CD4-positive, alpha-beta memory T cell (primary cell): ENCODE measurements at regions not wholly inside any gene's neighbourhood (a gene's known extent, or its start where the extent isn't known, plus 50 kb on each side); places are given as distances from the start of the nearest gene placed in this dataset.
A peak's percentile ranks its signal among the peaks of the same experiment; 100 is the strongest.

Experiments used
- CTCF ChIA-PET: fragments of 350-600 bp; sonication (Branson Sonifier 250); formaldehyde crosslinking; loops from one replicate; lab custom pipeline; 2021; ENCODE audit warnings: inconsistent platforms; ENCODE audit not compliant: partially characterized antibody; lab: Charles Lee
- POLR2A ChIA-PET: fragments of 350-600 bp; sonication (Branson Sonifier 250); formaldehyde crosslinking; loops from one replicate; lab custom pipeline; 2021; ENCODE audit not compliant: partially characterized antibody; lab: Charles Lee
- DNase-seq, 5 donors: peaks; one replicate each; pipeline versions ENCODE4 v3.0.0 to v3.0.0-alpha.2; 2020 to 2022; ENCODE audit warnings: mixed read lengths in 1 of 5
- H3K27ac ChIP-seq: one replicate; pipeline ENCODE4 v1.7.0; 2013; ENCODE audit warnings: low read depth, low read length
- H3K27me3 ChIP-seq: 2 replicates; pipeline ENCODE4 v1.7.0; 2013; ENCODE audit warnings: mild to moderate bottlenecking, low read length, moderate library complexity; ENCODE audit not compliant: insufficient read depth
- H3K36me3 ChIP-seq: 2 replicates; pipeline ENCODE4 v1.7.0; 2013; ENCODE audit warnings: mild to moderate bottlenecking, low read length, moderate library complexity; ENCODE audit not compliant: insufficient read depth
- H3K4me1 ChIP-seq: 2 replicates; pipeline ENCODE4 v1.7.0; 2013; ENCODE audit warnings: mild to moderate bottlenecking, low read length, moderate library complexity; ENCODE audit not compliant: insufficient read depth
- H3K4me3 ChIP-seq, 2 donors: one replicate each; pipeline ENCODE4 v1.7.0; 2013; ENCODE audit warnings: low read length in 2 of 2, mild to moderate bottlenecking in 1 of 2
- H3K9me3 ChIP-seq, 2 donors: one replicate each; pipeline ENCODE4 v1.7.0; 2013; ENCODE audit warnings: low read length in 2 of 2, control low read depth in 1 of 2; ENCODE audit not compliant: control insufficient read depth in 1 of 2
- H3K27ac Mint-ChIP-seq, 7 donors: one replicate each; pipeline ENCODE4 v1.8.0; 2020 to 2021; ENCODE audit warnings: mixed read lengths in 7 of 7, mild to moderate bottlenecking in 6 of 7, inconsistent platforms in 3 of 7, moderate library complexity in 3 of 7
- H3K27me3 Mint-ChIP-seq, 2 donors: one replicate each; pipeline ENCODE4 v1.8.0; 2020 to 2021; ENCODE audit warnings: mixed read lengths in 2 of 2
- H3K36me3 Mint-ChIP-seq, 2 donors: one replicate each; pipeline ENCODE4 v1.8.0; 2020 to 2021; ENCODE audit warnings: mixed read lengths in 2 of 2, inconsistent platforms in 1 of 2, mild to moderate bottlenecking in 1 of 2
- H3K4me1 Mint-ChIP-seq, 4 donors: one replicate each; pipeline ENCODE4 v1.8.0; 2020 to 2021; ENCODE audit warnings: mixed read lengths in 4 of 4, mild to moderate bottlenecking in 1 of 4
- H3K4me3 Mint-ChIP-seq, 8 donors: one replicate each; pipeline ENCODE4 v1.8.0; 2020 to 2021; ENCODE audit warnings: mixed read lengths in 8 of 8, mild to moderate bottlenecking in 7 of 8, moderate library complexity in 6 of 8, inconsistent platforms in 3 of 8
- H3K9me3 Mint-ChIP-seq, 8 donors: one replicate each; pipeline ENCODE4 v1.8.0; 2020 to 2021; ENCODE audit warnings: mixed read lengths in 8 of 8, mild to moderate bottlenecking in 5 of 8, inconsistent platforms in 3 of 8, moderate library complexity in 1 of 8
- intact Hi-C: fragments of 100-400 bp; cut with micrococcal nuclease; formaldehyde crosslinking; loops from one replicate; pipeline ENCODE4 v1.15.1; 2023

- Mint-ChIP-seq H3K9me3 (peaks cover 0 to 9% (median 1%) of the 10 kb centered on the region in 8 donors), H3K27ac (no peak overlapping the region), H3K4me1 (no peaks in the 10 kb centered on the region), H3K4me3 (no peak overlapping the region), H3K27me3 (no peaks in the 10 kb centered on the region), H3K36me3 (no peaks in the 10 kb centered on the region)
- no peak overlapping the region for H3K4me3 ChIP-seq
- no peaks in the 10 kb centered on the region for H3K4me1 ChIP-seq
- H3K27ac ChIP-seq, result no peak overlapping the region
- H3K27me3 ChIP-seq, result no peaks in the 10 kb centered on the region
- ChIA-PET POLR2A (no interaction called here), CTCF (no interaction called here)
- intact Hi-C loops, result no loop called here
- no peaks in the 10 kb centered on the region for H3K9me3 ChIP-seq
- DNase-seq, result no peak
- no peaks in the 10 kb centered on the region for H3K36me3 ChIP-seq
Measured at GRCh38 chr2:14826518-14826917, 194.0 kb downstream of the LRATD1 start.

DNA sequence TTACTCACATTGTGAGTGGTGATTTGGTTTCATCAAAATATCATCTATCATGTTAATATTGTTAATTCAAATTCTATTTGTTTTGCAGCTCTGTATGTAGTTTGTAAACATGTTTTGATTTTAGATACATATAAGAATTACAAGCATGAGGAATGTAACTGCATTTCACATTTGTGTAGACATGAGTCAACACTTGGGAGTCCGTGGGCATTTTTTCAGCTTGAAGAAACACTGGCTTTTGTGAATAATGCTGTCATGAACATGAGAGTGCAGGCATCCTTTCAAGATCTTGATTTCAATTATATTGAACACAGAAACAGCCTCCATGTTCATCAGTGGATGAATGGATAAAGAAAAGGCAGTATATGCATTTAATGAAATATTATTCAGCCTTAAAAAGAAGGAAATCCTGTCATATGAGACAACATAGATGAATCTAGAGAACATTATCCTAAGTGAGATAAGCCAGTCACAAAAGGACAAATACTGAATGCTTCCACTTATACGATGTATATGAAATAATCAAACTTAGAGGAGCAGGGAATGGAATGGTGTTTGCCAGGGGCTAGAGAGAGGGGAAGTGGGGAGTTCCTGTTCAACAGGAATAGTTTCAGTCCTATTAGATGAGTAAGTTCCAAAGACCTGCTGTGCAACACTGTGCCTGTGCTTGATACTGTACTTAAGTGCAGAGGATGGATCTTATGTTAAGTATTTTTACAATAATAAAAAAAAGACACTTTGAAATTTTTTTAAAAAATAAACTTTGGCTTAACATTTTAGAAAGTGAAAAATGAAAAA, 194.9 kb downstream of the LRATD1 start:
- H3K27me3 Mint-ChIP-seq, result no peaks in the 10 kb centered on the region
- ChIA-PET POLR2A (no interaction called here), CTCF (no interaction called here)
- H3K27ac ChIP-seq, result no peak overlapping the region
- H3K27me3 ChIP-seq, result no peaks in the 10 kb centered on the region
- H3K4me1 ChIP-seq, result no peaks in the 10 kb centered on the region
- H3K4me3 Mint-ChIP-seq, result no peak overlapping the region
- peaks cover 0 to 9% (median under 1%) of the 10 kb centered on the region in 8 donors for H3K9me3 Mint-ChIP-seq
- no peak overlapping the region for H3K27ac Mint-ChIP-seq
- no peak overlapping the region for H3K4me3 ChIP-seq
- no peak for DNase-seq
- no peaks in the 10 kb centered on the region for H3K4me1 Mint-ChIP-seq
- intact Hi-C loops, result no loop called here
- no peaks in the 10 kb centered on the region for H3K9me3 ChIP-seq
- no peaks in the 10 kb centered on the region for H3K36me3 Mint-ChIP-seq
- H3K36me3 ChIP-seq, result no peaks in the 10 kb centered on the region

GRCh38 chr2:14828223-14828622, 195.7 kb downstream of the LRATD1 start:
- Mint-ChIP-seq H3K4me1 (no peaks in the 10 kb centered on the region), H3K4me3 (no peak overlapping the region), H3K27ac (peak overlapping the region in 1 of 7 donors; percentile 65), H3K9me3 (peaks cover 0 to 9% (median 0%) of the 10 kb centered on the region in 8 donors), H3K36me3 (no peaks in the 10 kb centered on the region), H3K27me3 (no peaks in the 10 kb centered on the region)
- no peak for DNase-seq
- Histone ChIP-seq H3K27me3 (no peaks in the 10 kb centered on the region), H3K9me3 (no peaks in the 10 kb centered on the region), H3K27ac (no peak overlapping the region), H3K4me3 (no peak overlapping the region), H3K36me3 (no peaks in the 10 kb centered on the region), H3K4me1 (no peaks in the 10 kb centered on the region)
- intact Hi-C loops, result no loop called here
- POLR2A ChIA-PET, result no interaction called here
- CTCF ChIA-PET, result no interaction called here

DNA sequence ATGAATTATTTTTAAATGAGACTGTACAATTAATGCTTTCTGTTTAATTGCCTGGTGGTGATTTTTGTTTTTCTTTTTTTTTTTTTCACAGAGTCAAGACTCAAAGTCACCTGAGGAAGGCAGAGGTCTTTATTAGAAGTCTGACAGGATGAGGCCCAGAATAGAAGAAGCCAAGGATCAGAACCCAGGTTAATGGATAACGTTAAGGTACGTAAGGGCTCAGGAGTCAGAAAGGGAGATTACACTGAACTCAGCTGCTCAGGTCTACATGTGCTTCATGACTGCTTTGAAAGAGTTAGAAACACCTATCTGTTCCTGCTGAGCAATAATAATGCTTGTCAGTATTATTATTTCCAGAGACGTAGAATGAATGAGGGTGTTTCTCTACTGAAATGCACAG, 196.5 kb downstream of the LRATD1 start:
- no peak for DNase-seq
- no peaks in the 10 kb centered on the region for H3K27me3 ChIP-seq
- no peaks in the 10 kb centered on the region for H3K36me3 ChIP-seq
- Mint-ChIP-seq H3K27ac (no peak overlapping the region), H3K27me3 (no peaks in the 10 kb centered on the region), H3K36me3 (no peaks in the 10 kb centered on the region), H3K4me3 (no peak overlapping the region), H3K9me3 (peaks cover 0 to 9% (median 0%) of the 10 kb centered on the region in 8 donors), H3K4me1 (no peaks in the 10 kb centered on the region)
- intact Hi-C loops, result no loop called here
- CTCF ChIA-PET, result no interaction called here
- no peak overlapping the region for H3K27ac ChIP-seq
- H3K9me3 ChIP-seq, result no peaks in the 10 kb centered on the region
- POLR2A ChIA-PET, result no interaction called here
- H3K4me3 ChIP-seq, result no peak overlapping the region
- H3K4me1 ChIP-seq, result no peaks in the 10 kb centered on the region

DNA sequence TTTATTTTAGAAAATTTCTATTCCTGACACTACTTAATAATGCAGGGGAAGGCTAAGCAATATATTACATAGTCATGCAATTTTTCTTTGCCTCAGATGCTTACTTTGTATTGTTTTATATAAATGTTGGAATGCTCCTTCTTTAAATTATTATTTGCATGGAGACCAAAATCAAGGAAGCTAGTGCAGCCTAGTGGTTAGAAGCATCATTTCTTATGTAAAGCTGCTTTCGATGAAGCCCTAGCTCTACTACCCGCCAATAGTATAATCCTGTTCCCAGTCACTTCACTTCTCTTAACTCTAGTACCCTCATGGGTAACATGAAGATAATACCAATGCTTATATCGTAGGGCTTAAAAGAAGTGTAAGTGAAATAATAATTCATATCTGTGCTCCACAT, 198.9 kb downstream of the LRATD1 start:
- ChIA-PET POLR2A (no interaction called here), CTCF (no interaction called here)
- intact Hi-C loops, result no loop called here
- no peak overlapping the region for H3K27ac Mint-ChIP-seq
- no peaks in the 10 kb centered on the region for H3K36me3 ChIP-seq
- H3K36me3 Mint-ChIP-seq, result no peaks in the 10 kb centered on the region
- peaks cover 0 to 9% (median 2%) of the 10 kb centered on the region in 8 donors for H3K9me3 Mint-ChIP-seq
- H3K27me3 ChIP-seq, result no peaks in the 10 kb centered on the region
- H3K4me1 Mint-ChIP-seq, result no peaks in the 10 kb centered on the region
- no peaks in the 10 kb centered on the region for H3K9me3 ChIP-seq
- no peak overlapping the region for H3K4me3 Mint-ChIP-seq
- no peak overlapping the region for H3K27ac ChIP-seq
- H3K27me3 Mint-ChIP-seq, result no peaks in the 10 kb centered on the region
- H3K4me3 ChIP-seq, result no peak overlapping the region
- H3K4me1 ChIP-seq, result no peaks in the 10 kb centered on the region
- no peak for DNase-seq

DNA sequence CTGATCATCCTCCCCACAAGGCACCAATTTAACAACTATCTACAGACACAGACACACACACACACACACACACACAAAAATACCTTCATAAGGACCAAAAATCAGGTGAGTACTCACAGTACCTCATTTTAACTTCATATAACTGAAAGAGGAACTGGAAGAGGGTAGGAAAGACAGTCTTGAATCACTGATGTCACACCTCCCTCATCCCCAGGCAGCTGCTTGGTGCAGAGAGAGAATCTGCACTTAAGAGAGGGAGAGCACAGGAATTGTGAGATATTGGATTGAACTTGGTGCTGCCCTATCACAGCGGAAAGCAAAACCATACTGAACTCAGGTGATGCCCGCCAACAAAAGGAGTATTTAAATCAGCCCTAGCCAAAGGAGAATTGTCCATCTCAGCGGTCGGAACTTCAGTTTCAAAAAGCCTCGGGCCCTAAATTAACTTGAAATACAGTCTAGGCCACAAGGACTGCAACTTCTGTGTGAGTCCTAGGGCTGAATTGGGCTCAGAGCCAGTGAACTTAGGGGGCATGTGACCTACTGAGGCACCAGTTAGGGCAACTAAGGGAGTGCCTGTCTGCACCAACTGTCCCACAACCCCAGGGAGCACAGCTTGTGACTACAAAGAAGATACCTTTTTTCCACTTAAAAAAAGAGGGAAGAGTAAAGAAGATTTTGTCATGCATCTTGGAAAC, 211.1 kb downstream of the LRATD1 start:
- peaks cover 10 to 49% (median 18%) of the 10 kb centered on the region in 8 donors for H3K9me3 Mint-ChIP-seq
- Histone ChIP-seq H3K9me3 (no peaks in the 10 kb centered on the region), H3K27ac (no peak overlapping the region), H3K4me1 (no peaks in the 10 kb centered on the region), H3K27me3 (no peaks in the 10 kb centered on the region), H3K4me3 (no peak overlapping the region), H3K36me3 (no peaks in the 10 kb centered on the region)
- H3K4me1 Mint-ChIP-seq, result no peaks in the 10 kb centered on the region
- DNase-seq, result no peak
- H3K27me3 Mint-ChIP-seq, result peaks cover 0 to 1% of the 10 kb centered on the region in 2 donors
- no peaks in the 10 kb centered on the region for H3K36me3 Mint-ChIP-seq
- H3K27ac Mint-ChIP-seq, result no peak overlapping the region
- H3K4me3 Mint-ChIP-seq, result no peak overlapping the region
- intact Hi-C loops, result no loop called here
- ChIA-PET POLR2A (no interaction called here), CTCF (no interaction called here)

DNA sequence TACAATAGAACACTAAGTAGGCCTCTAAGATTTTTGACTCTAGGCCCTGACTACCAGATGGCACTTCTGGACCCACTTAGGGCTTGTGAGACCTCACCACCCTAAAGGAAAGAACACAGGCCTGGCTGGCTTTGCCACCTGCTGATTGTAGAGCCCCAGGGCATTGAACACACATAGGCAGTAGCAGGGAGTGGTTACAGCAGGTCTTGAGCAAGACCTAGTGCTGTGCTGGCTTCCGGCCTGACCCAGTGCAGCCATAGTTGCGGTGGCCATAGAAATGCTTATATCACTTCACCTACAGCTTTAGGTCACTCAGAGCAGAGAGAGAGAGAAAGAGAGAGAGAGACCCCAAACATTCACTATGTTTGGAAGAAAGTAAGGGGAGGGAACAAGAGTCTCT, 223.2 kb downstream of the LRATD1 start:
- Mint-ChIP-seq H3K27me3 (no peaks in the 10 kb centered on the region), H3K4me1 (no peaks in the 10 kb centered on the region), H3K9me3 (peaks cover 0 to 36% (median 10%) of the 10 kb centered on the region in 8 donors), H3K36me3 (no peaks in the 10 kb centered on the region), H3K27ac (no peak overlapping the region), H3K4me3 (no peak overlapping the region)
- CTCF ChIA-PET, result no interaction called here
- Histone ChIP-seq H3K27me3 (no peaks in the 10 kb centered on the region), H3K4me3 (no peak overlapping the region), H3K4me1 (no peaks in the 10 kb centered on the region), H3K27ac (no peak overlapping the region), H3K9me3 (peaks cover 0 to 4% of the 10 kb centered on the region in 2 donors), H3K36me3 (no peaks in the 10 kb centered on the region)
- POLR2A ChIA-PET, result no interaction called here
- intact Hi-C loops, result no loop called here
- DNase-seq, result no peak
